GM12878 (cell line): ENCODE measurements at regions not wholly inside any gene's neighbourhood (a gene's known extent, or its start where the extent isn't known, plus 50 kb on each side); places are given as distances from the start of the nearest gene placed in this dataset.
A peak's percentile ranks its signal among the peaks of the same experiment; 100 is the strongest.

Experiments
- ATAC-seq: fragments of 200-7000 bp; cut with Tn5 transposase; 3 replicates; pipeline ENCODE4 v1.9.1; 2020; ENCODE audit warnings: mild to moderate bottlenecking, moderate library complexity
- BruUV-seq: library from RNA; stranded (reverse); fragments of 400-500 nt; replicated peaks from 2 replicates; lab custom pipeline; 2021; lab: Mats Ljungman, UMichigan
- CTCF ChIA-PET: fragments of 300-600 bp; sonication (Branson Sonifier 250); formaldehyde crosslinking; extraction: SDS; loops from one replicate; lab custom pipeline; 2021; ENCODE audit warnings: inconsistent platforms; lab: Yijun Ruan, JAX
- POLR2A ChIA-PET: fragments of 350-600 bp; formaldehyde crosslinking; extraction: SDS; loops from one replicate; lab custom pipeline; 2021; ENCODE audit warnings: inconsistent platforms; lab: Charles Lee
- RAD21 ChIA-PET: fragments of 300-600 bp; sonication (Branson Sonifier 250); formaldehyde crosslinking; loops from one replicate; lab custom pipeline; 2023; ENCODE audit warnings: antibody characterized with exemption; ENCODE audit not compliant: unreplicated experiment; lab: Charles Lee
- SMC1A ChIA-PET: fragments of 300-600 bp; sonication (Branson Sonifier 250); formaldehyde crosslinking; loops from one replicate; lab custom pipeline; 2023; ENCODE audit not compliant: unreplicated experiment, uncharacterized antibody; lab: Charles Lee
- DNase-seq: peaks from one replicate; pipeline ENCODE4 v3.0.0-alpha.2; 2011; ENCODE audit warnings: low read depth, low spot score
- FAIRE-seq: peaks from 3 replicates; lab custom pipeline; 2011; peaks lifted over from hg19 to GRCh38; lab: Jason Lieb, UNC
- H2AFZ ChIP-seq: 2 replicates; pipeline ENCODE4 v1.6.0; 2011; ENCODE audit warnings: low read depth, low read length, control low read depth; ENCODE audit not compliant: control insufficient read depth
- H3K27ac ChIP-seq: 2 replicates; pipeline ENCODE4 v1.5.1; 2011; ENCODE audit warnings: control low read depth; ENCODE audit not compliant: control insufficient read depth, insufficient read depth
- H3K27me3 ChIP-seq, 2 experiments: replicated peaks in 1 of 2; 2 replicates each; pipeline versions ENCODE4 v1.6.0 to v1.6.1; 2011; ENCODE audit warnings: low read length in 1 of 2; ENCODE audit not compliant: control insufficient read depth in 2 of 2, insufficient read depth in 2 of 2
- H3K36me3 ChIP-seq, 2 experiments: 2 replicates each; pipeline ENCODE4 v1.5.1; 2011; ENCODE audit warnings: low read length in 1 of 2; ENCODE audit not compliant: control insufficient read depth in 2 of 2, insufficient read depth in 2 of 2
- H3K4me1 ChIP-seq: 2 replicates; pipeline ENCODE4 v1.6.1; 2011; ENCODE audit warnings: mild to moderate bottlenecking, low read length, moderate library complexity, mixed read lengths; ENCODE audit not compliant: control insufficient read depth, insufficient read depth
- H3K4me2 ChIP-seq: 2 replicates; pipeline ENCODE4 v1.6.0; 2011; ENCODE audit warnings: control low read depth; ENCODE audit not compliant: control insufficient read depth, insufficient read depth
- H3K4me3 ChIP-seq: fragments of 200-600 bp; sonication (generic); 2 replicates; pipeline ENCODE4 v1.5.1; 2016
- H3K79me2 ChIP-seq: 2 replicates; pipeline ENCODE4 v1.6.0; 2011; ENCODE audit warnings: low read length; ENCODE audit not compliant: control insufficient read depth, insufficient read depth
- H3K9ac ChIP-seq: 2 replicates; pipeline ENCODE4 v1.8.0; 2011; ENCODE audit warnings: low read length, control low read depth, mixed read lengths; ENCODE audit not compliant: control insufficient read depth, insufficient read depth
- H3K9me3 ChIP-seq: replicated peaks from 3 replicates; pipeline ENCODE4 v1.5.1; 2011; ENCODE audit warnings: mild to moderate bottlenecking, low read length; ENCODE audit not compliant: control insufficient read depth, insufficient read depth
- H4K20me1 ChIP-seq: 2 replicates; pipeline ENCODE4 v1.6.0; 2011; ENCODE audit not compliant: control insufficient read depth, insufficient read depth
- BCL11A ChIP-seq: IDR thresholded peaks from 2 replicates; pipeline ENCODE4 v1.6.1; 2011; ENCODE audit warnings: low read depth, low read length
- NR2C2 ChIP-seq: IDR thresholded peaks from 2 replicates; pipeline ENCODE4 v1.6.1; 2011; ENCODE audit warnings: borderline replicate concordance, low read depth; ENCODE audit not compliant: control insufficient read depth, insufficient read length
- RAD51 ChIP-seq: fragments of 450-650 bp; IDR thresholded peaks from 2 replicates; pipeline ENCODE4 v1.6.1; 2016; ENCODE audit warnings: moderate library complexity, mild to moderate bottlenecking, inconsistent platforms
- RBBP5 ChIP-seq: fragments of 200-600 bp; sonication (generic); conservative IDR thresholded peaks from 2 replicates; pipeline ENCODE4 v1.6.1; 2016
- WGBS: methylation state at CpG from one replicate; pipeline ENCODE4 v1.1.6; 2016; ENCODE audit warnings: low lambda C conversion rate; ENCODE audit not compliant: insufficient replicate concordance, insufficient coverage; ENCODE audit errors: missing lambda C conversion rate; 5-methylcytosine and 5-hydroxymethylcytosine counted together
- in situ Hi-C: fragments of 300-500 bp; cut with MboI; formaldehyde crosslinking; loops from 9 replicates; pipeline ENCODE4 v1.14.3; 2018; ENCODE audit warnings: mixed read lengths
- intact Hi-C: fragments of 100-400 bp; cut with micrococcal nuclease; formaldehyde crosslinking; loops from one replicate; pipeline ENCODE4 v1.14.2; 2022; ENCODE audit not compliant: unreplicated experiment
- TF ChIP-seq, protein P1 (sequence below), 3 experiments: IDR thresholded peaks in 2 of 3; conservative IDR thresholded peaks in 1 of 3; 2 replicates each; pipeline ENCODE4 v1.5.1; 2011; ENCODE audit warnings: low read depth in 3 of 3, low read length in 3 of 3, mild to moderate bottlenecking in 3 of 3, control low read depth in 2 of 3, moderate library complexity in 2 of 3, inconsistent platforms in 1 of 3, mixed read lengths in 1 of 3; ENCODE audit not compliant: control insufficient read depth in 2 of 3, insufficient read depth in 1 of 3; ENCODE audit errors: extremely low read depth in 1 of 3

DNA sequence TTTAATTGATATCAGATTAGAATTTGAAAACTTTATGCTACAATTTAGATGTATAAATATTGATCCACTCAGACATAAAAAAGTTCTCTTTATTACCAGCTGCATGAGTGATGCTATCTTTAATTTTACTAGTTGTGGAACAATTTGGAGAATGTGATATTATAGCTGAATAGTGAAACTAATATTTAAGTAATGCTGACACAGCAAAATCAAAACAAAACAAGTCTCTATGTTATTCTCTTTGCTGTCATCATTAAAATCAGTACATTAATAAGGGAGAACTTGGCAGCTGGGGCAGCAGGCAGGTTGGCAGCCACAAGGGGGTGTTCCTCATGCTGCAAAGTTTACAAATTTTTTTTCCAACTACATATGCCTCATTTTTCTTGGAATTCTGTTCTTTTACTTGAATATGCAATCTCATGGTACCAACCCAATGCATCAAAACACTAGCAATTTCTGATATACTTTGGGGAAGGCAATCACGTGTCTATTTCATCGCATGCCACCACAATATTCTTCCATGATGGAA lies 585.3 kb downstream of the FGF9 start:
- no peak overlapping the region for H3K4me3 ChIP-seq
- POLR2A ChIA-PET = no interaction called here
- BruUV-seq = no TSS peak
- H3K4me2 ChIP-seq = no peak overlapping the region
- H3K36me3 ChIP-seq = no peaks in the 10 kb centered on the region
- SMC1A ChIA-PET = interaction anchor here (1.0 kb wide), 2 partner anchors 14 to 18 kb away, joined by 3 read pairs; no protein-coding TSS in a partner anchor
- 100% methylated on average over 2 of the region's 2 CpGs for WGBS
- H3K79me2 ChIP-seq = no peaks in the 10 kb centered on the region
- no peak overlapping the region for H3K27ac ChIP-seq
- no peak overlapping the region for H2AFZ ChIP-seq
- RAD21 ChIA-PET = no interaction called here
- H3K4me1 ChIP-seq = no peaks in the 10 kb centered on the region
- in situ Hi-C loops (no loop called here), intact Hi-C loops (no loop called here)
- H3K9ac ChIP-seq = no peak overlapping the region
- H3K9me3 ChIP-seq = no peaks in the 10 kb centered on the region
- CTCF ChIA-PET = interaction anchor here (1.1 to 1.3 kb wide), 2 partner anchors 10 to 21 kb away, joined by 3 read pairs; no protein-coding TSS in a partner anchor
- FAIRE-seq = no peak
- no peaks in the 10 kb centered on the region for H3K27me3 ChIP-seq
- no peak for ATAC-seq
- TF ChIP-seq RBBP5 (no peak), RAD51 (no peak), NR2C2 (no peak), BCL11A (no peak)
- TF ChIP-seq, protein P1, sequence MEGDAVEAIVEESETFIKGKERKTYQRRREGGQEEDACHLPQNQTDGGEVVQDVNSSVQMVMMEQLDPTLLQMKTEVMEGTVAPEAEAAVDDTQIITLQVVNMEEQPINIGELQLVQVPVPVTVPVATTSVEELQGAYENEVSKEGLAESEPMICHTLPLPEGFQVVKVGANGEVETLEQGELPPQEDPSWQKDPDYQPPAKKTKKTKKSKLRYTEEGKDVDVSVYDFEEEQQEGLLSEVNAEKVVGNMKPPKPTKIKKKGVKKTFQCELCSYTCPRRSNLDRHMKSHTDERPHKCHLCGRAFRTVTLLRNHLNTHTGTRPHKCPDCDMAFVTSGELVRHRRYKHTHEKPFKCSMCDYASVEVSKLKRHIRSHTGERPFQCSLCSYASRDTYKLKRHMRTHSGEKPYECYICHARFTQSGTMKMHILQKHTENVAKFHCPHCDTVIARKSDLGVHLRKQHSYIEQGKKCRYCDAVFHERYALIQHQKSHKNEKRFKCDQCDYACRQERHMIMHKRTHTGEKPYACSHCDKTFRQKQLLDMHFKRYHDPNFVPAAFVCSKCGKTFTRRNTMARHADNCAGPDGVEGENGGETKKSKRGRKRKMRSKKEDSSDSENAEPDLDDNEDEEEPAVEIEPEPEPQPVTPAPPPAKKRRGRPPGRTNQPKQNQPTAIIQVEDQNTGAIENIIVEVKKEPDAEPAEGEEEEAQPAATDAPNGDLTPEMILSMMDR (IDR thresholded peaks at IDR 0.05 in 2 of 3, conservative IDR thresholded peaks at IDR 0.05 in 1 of 3; ENCODE audit: control insufficient read depth in 2 of 3, extremely low read depth in 1 of 3, insufficient read depth in 1 of 3, low read depth in 3 of 3, low read length in 3 of 3) = peak in 1 of 3 experiments; percentile 21; a peak in 1 of 6 replicates
- DNase-seq = no peak
- H4K20me1 ChIP-seq = no peaks in the 10 kb centered on the region
